ENCODE measurements at regions not wholly inside any gene's neighbourhood (a gene's known extent, or its start where the extent isn't known, plus 50 kb on each side); places are given as distances from the start of the nearest gene placed in this dataset.

DNA sequence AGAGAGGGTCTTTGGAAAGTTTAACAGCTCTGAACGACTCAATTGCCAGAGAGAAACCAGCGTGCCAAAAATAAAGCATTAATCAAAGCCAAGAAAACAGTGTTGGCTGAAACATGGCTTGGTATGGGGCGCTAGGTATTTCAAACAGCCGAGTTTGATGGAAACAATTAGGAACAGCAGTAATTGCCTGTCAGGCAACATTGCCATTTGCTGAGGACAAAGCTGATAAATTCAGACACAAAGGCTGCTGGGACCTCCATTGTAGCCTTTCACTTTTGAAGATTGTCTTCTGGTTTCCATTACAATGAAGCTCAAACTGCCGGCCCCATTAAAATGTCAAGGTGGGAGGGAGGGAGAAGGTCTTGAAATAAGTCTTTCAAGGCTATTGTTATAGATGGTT is 125.4 kb upstream of the SPDL1 start:
- intact Hi-C loops (cut with micrococcal nuclease; ENCODE audit: unreplicated experiment) (no loop called here), in situ Hi-C loops (cut with HindIII; ENCODE audit: extremely low pct_ligation_motif_present, low pct_unique_long_range_greater_than_20kb) (no loop called here)
- Histone ChIP-seq H3K36me3 (replicated peaks in 1 of 2; ENCODE audit: control insufficient read depth in 1 of 2, insufficient read depth in 2 of 2, low read length in 2 of 2) (no peaks in the 10 kb centered on the region), H3K4me2 (ENCODE audit: low read depth, low read length) (no peak overlapping the region), H2AFZ (ENCODE audit: low read length) (no peak overlapping the region), H3K9me3 (ENCODE audit: low read length) (no peaks in the 10 kb centered on the region), H3K4me1 (ENCODE audit: insufficient read depth, low read length) (no peaks in the 10 kb centered on the region), H4K20me1 (ENCODE audit: insufficient read depth, low read length) (no peaks in the 10 kb centered on the region), H3K27me3 (ENCODE audit: control insufficient read depth in 1 of 2, insufficient read depth in 2 of 2, low read length in 2 of 2) (no peaks in the 10 kb centered on the region), H3K79me2 (ENCODE audit: insufficient read depth, low read length) (no peaks in the 10 kb centered on the region), H3K9ac (ENCODE audit: insufficient read depth, low read depth, low read length) (no peak overlapping the region), H3K4me3 (replicated peaks in 1 of 3; ENCODE audit: insufficient read depth in 1 of 3, low read depth in 2 of 3, low read length in 3 of 3) (no peak overlapping the region), H3K27ac (ENCODE audit: extremely low read length, insufficient read depth, low read length) (no peak overlapping the region)
- CTCF ChIA-PET (ENCODE audit: low intra/inter-chr PET ratio, low total read pairs) = no interaction called here
- no peak for FAIRE-seq
- WGBS (ENCODE audit: low lambda C conversion rate) = 9% methylated on average over 5 of the region's 5 CpGs
- BruUV-seq (replicated peaks) = no TSS peak
- ATAC-seq = no peak
- TF ChIP-seq HOXA3 (CRISPR knock-in tag; IDR thresholded peaks at IDR 0.05) = no peak
- DNase-seq (ENCODE audit: low spot score) = no peak
- POLR2A ChIA-PET = no interaction called here

DNA sequence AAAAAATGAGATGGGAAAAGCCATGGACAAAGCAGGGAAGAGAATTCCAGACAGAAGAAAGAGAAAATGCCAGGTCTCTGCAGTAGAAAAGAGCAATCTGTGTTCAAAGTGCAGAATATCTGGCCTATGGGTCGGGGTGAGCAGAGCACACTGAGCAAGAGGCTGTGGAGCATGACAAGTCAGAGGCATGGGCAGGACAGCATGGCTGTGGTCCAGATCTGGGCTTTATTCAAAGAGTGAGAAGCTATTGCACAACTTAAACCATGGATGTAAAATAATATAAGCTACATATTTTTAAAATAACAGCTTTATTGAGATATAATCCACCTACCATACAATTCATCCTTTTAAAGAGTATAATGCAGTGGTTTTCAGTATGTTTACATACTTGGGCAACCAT is 133.1 kb upstream of the SPDL1 start:
- ATAC-seq = no peak
- Histone ChIP-seq H3K4me2 (ENCODE audit: low read depth, low read length) (no peak overlapping the region), H3K9me3 (ENCODE audit: low read length) (no peaks in the 10 kb centered on the region), H3K27ac (ENCODE audit: extremely low read length, insufficient read depth, low read length) (no peak overlapping the region), H2AFZ (ENCODE audit: low read length) (no peak overlapping the region), H3K27me3 (ENCODE audit: control insufficient read depth in 1 of 2, insufficient read depth in 2 of 2, low read length in 2 of 2) (no peaks in the 10 kb centered on the region), H3K4me3 (replicated peaks in 1 of 3; ENCODE audit: insufficient read depth in 1 of 3, low read depth in 2 of 3, low read length in 3 of 3) (no peak overlapping the region), H4K20me1 (ENCODE audit: insufficient read depth, low read length) (no peaks in the 10 kb centered on the region), H3K4me1 (ENCODE audit: insufficient read depth, low read length) (no peaks in the 10 kb centered on the region), H3K79me2 (ENCODE audit: insufficient read depth, low read length) (no peaks in the 10 kb centered on the region), H3K36me3 (replicated peaks in 1 of 2; ENCODE audit: control insufficient read depth in 1 of 2, insufficient read depth in 2 of 2, low read length in 2 of 2) (no peaks in the 10 kb centered on the region), H3K9ac (ENCODE audit: insufficient read depth, low read depth, low read length) (no peak overlapping the region)
- 0% methylated on average over 1 of the region's 1 CpG for WGBS (ENCODE audit: low lambda C conversion rate)
- intact Hi-C loops (cut with micrococcal nuclease; ENCODE audit: unreplicated experiment) = no loop called here
- in situ Hi-C loops (cut with HindIII; ENCODE audit: extremely low pct_ligation_motif_present, low pct_unique_long_range_greater_than_20kb) = no loop called here
- CTCF ChIA-PET (ENCODE audit: low intra/inter-chr PET ratio, low total read pairs) = no interaction called here
- no peak for FAIRE-seq
- BruUV-seq (replicated peaks) = no TSS peak
- TF ChIP-seq ZNF75D (CRISPR knock-in tag; IDR thresholded peaks at IDR 0.05; ENCODE audit: borderline replicate concordance) = no peak
- DNase-seq (ENCODE audit: low spot score) = no peak
- POLR2A ChIA-PET = no interaction called here

- FAIRE-seq (no peak), ATAC-seq (no peak), DNase-seq (ENCODE audit: low spot score) (no peak)
- ChIA-PET POLR2A (no interaction called here), CTCF (ENCODE audit: low intra/inter-chr PET ratio, low total read pairs) (no interaction called here)
- Histone ChIP-seq H3K9ac (ENCODE audit: insufficient read depth, low read depth, low read length) (no peak overlapping the region), H3K79me2 (ENCODE audit: insufficient read depth, low read length) (no peaks in the 10 kb centered on the region), H3K27me3 (ENCODE audit: control insufficient read depth in 1 of 2, insufficient read depth in 2 of 2, low read length in 2 of 2) (no peaks in the 10 kb centered on the region), H4K20me1 (ENCODE audit: insufficient read depth, low read length) (no peaks in the 10 kb centered on the region), H3K4me2 (ENCODE audit: low read depth, low read length) (no peak overlapping the region), H2AFZ (ENCODE audit: low read length) (no peak overlapping the region), H3K27ac (ENCODE audit: extremely low read length, insufficient read depth, low read length) (no peak overlapping the region), H3K4me1 (ENCODE audit: insufficient read depth, low read length) (no peaks in the 10 kb centered on the region), H3K36me3 (replicated peaks in 1 of 2; ENCODE audit: control insufficient read depth in 1 of 2, insufficient read depth in 2 of 2, low read length in 2 of 2) (no peaks in the 10 kb centered on the region), H3K4me3 (replicated peaks in 1 of 3; ENCODE audit: insufficient read depth in 1 of 3, low read depth in 2 of 3, low read length in 3 of 3) (no peak overlapping the region), H3K9me3 (ENCODE audit: low read length) (no peaks in the 10 kb centered on the region)
- WGBS (ENCODE audit: low lambda C conversion rate) = 75% methylated on average over 6 of the region's 6 CpGs
- TF ChIP-seq ZNF3 (CRISPR knock-in tag; IDR thresholded peaks at IDR 0.05) (no peak), ZBTB34 (CRISPR knock-in tag; IDR thresholded peaks at IDR 0.05) (no peak), CENPX (CRISPR knock-in tag; IDR thresholded peaks at IDR 0.05) (no peak), ZNF720 (CRISPR knock-in tag; IDR thresholded peaks at IDR 0.05) (no peak)
- TF ChIP-seq, protein P1, sequence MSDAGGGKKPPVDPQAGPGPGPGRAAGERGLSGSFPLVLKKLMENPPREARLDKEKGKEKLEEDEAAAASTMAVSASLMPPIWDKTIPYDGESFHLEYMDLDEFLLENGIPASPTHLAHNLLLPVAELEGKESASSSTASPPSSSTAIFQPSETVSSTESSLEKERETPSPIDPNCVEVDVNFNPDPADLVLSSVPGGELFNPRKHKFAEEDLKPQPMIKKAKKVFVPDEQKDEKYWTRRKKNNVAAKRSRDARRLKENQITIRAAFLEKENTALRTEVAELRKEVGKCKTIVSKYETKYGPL (CRISPR knock-in tag; IDR thresholded peaks at IDR 0.05) = no peak
- in situ Hi-C loops (cut with HindIII; ENCODE audit: extremely low pct_ligation_motif_present, low pct_unique_long_range_greater_than_20kb) = no loop called here
- intact Hi-C loops (cut with micrococcal nuclease; ENCODE audit: unreplicated experiment) = no loop called here
- BruUV-seq (replicated peaks) = no TSS peak
Observed at GRCh38 chr5:169448826-169449225, 134.7 kb upstream of the SPDL1 start.

Data from HepG2 (cell line).